ENCODE measurements at regions not wholly inside any gene's neighbourhood (a gene's known extent, or its start where the extent isn't known, plus 50 kb on each side); places are given as distances from the start of the nearest gene placed in this dataset.

DNA sequence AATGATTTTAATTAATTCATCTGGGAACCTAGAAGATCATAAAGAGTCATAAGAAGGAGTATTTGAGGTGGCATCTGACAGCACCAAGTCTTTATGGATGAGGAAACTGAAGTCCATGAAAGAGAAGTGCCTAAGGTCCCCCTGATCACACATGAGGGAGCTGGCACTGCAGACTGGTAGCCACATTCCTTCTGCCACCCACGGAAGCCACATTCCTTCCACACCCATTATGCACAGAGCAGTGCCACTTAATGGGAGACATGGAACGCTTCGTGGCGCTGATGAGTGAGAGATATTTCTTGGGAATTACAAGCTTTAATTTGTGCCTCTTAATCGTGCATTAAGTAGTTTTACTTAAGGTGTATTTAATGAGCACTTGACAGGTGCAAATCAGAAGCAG is 139.3 kb upstream of the NTF3 start:
- no peak overlapping the region for H3K4me3 ChIP-seq
- no peaks in the 10 kb centered on the region for H3K4me1 ChIP-seq (ENCODE audit: control insufficient read depth, insufficient read depth, low read length)
- FAIRE-seq (no peak), DNase-seq (ENCODE audit: low read depth, low spot score) (no peak), ATAC-seq (no peak)
- no peaks in the 10 kb centered on the region for H3K36me3 ChIP-seq (ENCODE audit: control insufficient read depth in 2 of 2, insufficient read depth in 2 of 2, low read length in 1 of 2)
- no peak overlapping the region for H3K4me2 ChIP-seq (ENCODE audit: control insufficient read depth, insufficient read depth)
- in situ Hi-C loops (cut with MboI) = no loop called here
- no peak for TF ChIP-seq DPF2 (IDR thresholded peaks at IDR 0.05)
- TF ChIP-seq, protein P1, sequence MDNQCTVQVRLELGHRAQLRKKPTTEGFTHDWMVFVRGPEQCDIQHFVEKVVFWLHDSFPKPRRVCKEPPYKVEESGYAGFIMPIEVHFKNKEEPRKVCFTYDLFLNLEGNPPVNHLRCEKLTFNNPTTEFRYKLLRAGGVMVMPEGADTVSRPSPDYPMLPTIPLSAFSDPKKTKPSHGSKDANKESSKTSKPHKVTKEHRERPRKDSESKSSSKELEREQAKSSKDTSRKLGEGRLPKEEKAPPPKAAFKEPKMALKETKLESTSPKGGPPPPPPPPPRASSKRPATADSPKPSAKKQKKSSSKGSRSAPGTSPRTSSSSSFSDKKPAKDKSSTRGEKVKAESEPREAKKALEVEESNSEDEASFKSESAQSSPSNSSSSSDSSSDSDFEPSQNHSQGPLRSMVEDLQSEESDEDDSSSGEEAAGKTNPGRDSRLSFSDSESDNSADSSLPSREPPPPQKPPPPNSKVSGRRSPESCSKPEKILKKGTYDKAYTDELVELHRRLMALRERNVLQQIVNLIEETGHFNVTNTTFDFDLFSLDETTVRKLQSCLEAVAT (IDR thresholded peaks at IDR 0.05) = no peak
- TF ChIP-seq, protein P2, sequence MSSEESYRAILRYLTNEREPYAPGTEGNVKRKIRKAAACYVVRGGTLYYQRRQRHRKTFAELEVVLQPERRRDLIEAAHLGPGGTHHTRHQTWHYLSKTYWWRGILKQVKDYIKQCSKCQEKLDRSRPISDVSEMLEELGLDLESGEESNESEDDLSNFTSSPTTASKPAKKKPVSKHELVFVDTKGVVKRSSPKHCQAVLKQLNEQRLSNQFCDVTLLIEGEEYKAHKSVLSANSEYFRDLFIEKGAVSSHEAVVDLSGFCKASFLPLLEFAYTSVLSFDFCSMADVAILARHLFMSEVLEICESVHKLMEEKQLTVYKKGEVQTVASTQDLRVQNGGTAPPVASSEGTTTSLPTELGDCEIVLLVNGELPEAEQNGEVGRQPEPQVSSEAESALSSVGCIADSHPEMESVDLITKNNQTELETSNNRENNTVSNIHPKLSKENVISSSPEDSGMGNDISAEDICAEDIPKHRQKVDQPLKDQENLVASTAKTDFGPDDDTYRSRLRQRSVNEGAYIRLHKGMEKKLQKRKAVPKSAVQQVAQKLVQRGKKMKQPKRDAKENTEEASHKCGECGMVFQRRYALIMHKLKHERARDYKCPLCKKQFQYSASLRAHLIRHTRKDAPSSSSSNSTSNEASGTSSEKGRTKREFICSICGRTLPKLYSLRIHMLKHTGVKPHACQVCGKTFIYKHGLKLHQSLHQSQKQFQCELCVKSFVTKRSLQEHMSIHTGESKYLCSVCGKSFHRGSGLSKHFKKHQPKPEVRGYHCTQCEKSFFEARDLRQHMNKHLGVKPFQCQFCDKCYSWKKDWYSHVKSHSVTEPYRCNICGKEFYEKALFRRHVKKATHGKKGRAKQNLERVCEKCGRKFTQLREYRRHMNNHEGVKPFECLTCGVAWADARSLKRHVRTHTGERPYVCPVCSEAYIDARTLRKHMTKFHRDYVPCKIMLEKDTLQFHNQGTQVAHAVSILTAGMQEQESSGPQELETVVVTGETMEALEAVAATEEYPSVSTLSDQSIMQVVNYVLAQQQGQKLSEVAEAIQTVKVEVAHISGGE (CRISPR knock-in tag; IDR thresholded peaks at IDR 0.05) = no peak
- TF ChIP-seq BACH1 (IDR thresholded peaks at IDR 0.05; ENCODE audit: borderline replicate concordance) = no peak
- TF ChIP-seq ZNF622 (IDR thresholded peaks at IDR 0.05) = no peak
- no peak for TF ChIP-seq EP300 (IDR thresholded peaks at IDR 0.05; ENCODE audit: borderline replicate concordance in 1 of 2, control insufficient read depth in 1 of 2, low read depth in 2 of 2, low read length in 2 of 2)
- TF ChIP-seq, protein P3, sequence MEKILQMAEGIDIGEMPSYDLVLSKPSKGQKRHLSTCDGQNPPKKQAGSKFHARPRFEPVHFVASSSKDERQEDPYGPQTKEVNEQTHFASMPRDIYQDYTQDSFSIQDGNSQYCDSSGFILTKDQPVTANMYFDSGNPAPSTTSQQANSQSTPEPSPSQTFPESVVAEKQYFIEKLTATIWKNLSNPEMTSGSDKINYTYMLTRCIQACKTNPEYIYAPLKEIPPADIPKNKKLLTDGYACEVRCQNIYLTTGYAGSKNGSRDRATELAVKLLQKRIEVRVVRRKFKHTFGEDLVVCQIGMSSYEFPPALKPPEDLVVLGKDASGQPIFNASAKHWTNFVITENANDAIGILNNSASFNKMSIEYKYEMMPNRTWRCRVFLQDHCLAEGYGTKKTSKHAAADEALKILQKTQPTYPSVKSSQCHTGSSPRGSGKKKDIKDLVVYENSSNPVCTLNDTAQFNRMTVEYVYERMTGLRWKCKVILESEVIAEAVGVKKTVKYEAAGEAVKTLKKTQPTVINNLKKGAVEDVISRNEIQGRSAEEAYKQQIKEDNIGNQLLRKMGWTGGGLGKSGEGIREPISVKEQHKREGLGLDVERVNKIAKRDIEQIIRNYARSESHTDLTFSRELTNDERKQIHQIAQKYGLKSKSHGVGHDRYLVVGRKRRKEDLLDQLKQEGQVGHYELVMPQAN (conservative IDR thresholded peaks at IDR 0.05) = no peak
- no peak for TF ChIP-seq ZBED1 (IDR thresholded peaks at IDR 0.05; ENCODE audit: borderline replicate concordance)
- TF ChIP-seq, protein P4, sequence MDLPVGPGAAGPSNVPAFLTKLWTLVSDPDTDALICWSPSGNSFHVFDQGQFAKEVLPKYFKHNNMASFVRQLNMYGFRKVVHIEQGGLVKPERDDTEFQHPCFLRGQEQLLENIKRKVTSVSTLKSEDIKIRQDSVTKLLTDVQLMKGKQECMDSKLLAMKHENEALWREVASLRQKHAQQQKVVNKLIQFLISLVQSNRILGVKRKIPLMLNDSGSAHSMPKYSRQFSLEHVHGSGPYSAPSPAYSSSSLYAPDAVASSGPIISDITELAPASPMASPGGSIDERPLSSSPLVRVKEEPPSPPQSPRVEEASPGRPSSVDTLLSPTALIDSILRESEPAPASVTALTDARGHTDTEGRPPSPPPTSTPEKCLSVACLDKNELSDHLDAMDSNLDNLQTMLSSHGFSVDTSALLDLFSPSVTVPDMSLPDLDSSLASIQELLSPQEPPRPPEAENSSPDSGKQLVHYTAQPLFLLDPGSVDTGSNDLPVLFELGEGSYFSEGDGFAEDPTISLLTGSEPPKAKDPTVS (IDR thresholded peaks at IDR 0.05; ENCODE audit: low read depth, low read length) = no peak
- TF ChIP-seq, protein P5, sequence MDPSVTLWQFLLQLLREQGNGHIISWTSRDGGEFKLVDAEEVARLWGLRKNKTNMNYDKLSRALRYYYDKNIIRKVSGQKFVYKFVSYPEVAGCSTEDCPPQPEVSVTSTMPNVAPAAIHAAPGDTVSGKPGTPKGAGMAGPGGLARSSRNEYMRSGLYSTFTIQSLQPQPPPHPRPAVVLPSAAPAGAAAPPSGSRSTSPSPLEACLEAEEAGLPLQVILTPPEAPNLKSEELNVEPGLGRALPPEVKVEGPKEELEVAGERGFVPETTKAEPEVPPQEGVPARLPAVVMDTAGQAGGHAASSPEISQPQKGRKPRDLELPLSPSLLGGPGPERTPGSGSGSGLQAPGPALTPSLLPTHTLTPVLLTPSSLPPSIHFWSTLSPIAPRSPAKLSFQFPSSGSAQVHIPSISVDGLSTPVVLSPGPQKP (IDR thresholded peaks at IDR 0.05; ENCODE audit: low read depth, low read length) = no peak
- TF ChIP-seq POLR2AphosphoS2 (IDR thresholded peaks at IDR 0.05; ENCODE audit: low read depth, low read length) = no peak
- no peak for TF ChIP-seq MTA2 (IDR thresholded peaks at IDR 0.05; ENCODE audit: low read depth)
- no peak for TF ChIP-seq GABPA (IDR thresholded peaks at IDR 0.05; ENCODE audit: low read depth)
- TF ChIP-seq HCFC1 (IDR thresholded peaks at IDR 0.05; ENCODE audit: low read length) = no peak
- TF ChIP-seq KDM1A (IDR thresholded peaks at IDR 0.05; ENCODE audit: borderline replicate concordance) = no peak
- ChIA-PET POLR2A (no interaction called here), CTCF (no interaction called here), SMC1A (ENCODE audit: uncharacterized antibody, unreplicated experiment) (no interaction called here), RAD21 (ENCODE audit: unreplicated experiment) (no interaction called here)
- no peaks in the 10 kb centered on the region for H3K27me3 ChIP-seq (replicated peaks in 1 of 2; ENCODE audit: control insufficient read depth in 2 of 2, insufficient read depth in 2 of 2, low read length in 1 of 2)
- no peaks in the 10 kb centered on the region for H3K79me2 ChIP-seq (ENCODE audit: control insufficient read depth, insufficient read depth, low read length)
- BruUV-seq (replicated peaks) = no TSS peak
- H3K27ac ChIP-seq (ENCODE audit: control insufficient read depth, insufficient read depth) = no peak overlapping the region
- H4K20me1 ChIP-seq (ENCODE audit: control insufficient read depth, insufficient read depth) = no peaks in the 10 kb centered on the region
- intact Hi-C loops (cut with micrococcal nuclease; ENCODE audit: unreplicated experiment) = no loop called here
- no peaks in the 10 kb centered on the region for H3K9me3 ChIP-seq (replicated peaks; ENCODE audit: control insufficient read depth, insufficient read depth, low read length)
- WGBS (ENCODE audit: insufficient coverage, insufficient replicate concordance, low lambda C conversion rate, missing lambda C conversion rate) = 37% methylated on average over 5 of the region's 5 CpGs
- no peak overlapping the region for H3K9ac ChIP-seq (ENCODE audit: control insufficient read depth, insufficient read depth, low read length)
- H2AFZ ChIP-seq (ENCODE audit: control insufficient read depth, low read depth, low read length) = no peak overlapping the region

Measured in GM12878 (cell line).